ENCODE measurements at regions not wholly inside any gene's neighbourhood (a gene's known extent, or its start where the extent isn't known, plus 50 kb on each side); places are given as distances from the start of the nearest gene placed in this dataset.
"Not testable (repeated sequence)": the region's sequence is repeated elsewhere in the genome, so short reads cannot be mapped to it uniquely, and the experiment has no call there.

DNA sequence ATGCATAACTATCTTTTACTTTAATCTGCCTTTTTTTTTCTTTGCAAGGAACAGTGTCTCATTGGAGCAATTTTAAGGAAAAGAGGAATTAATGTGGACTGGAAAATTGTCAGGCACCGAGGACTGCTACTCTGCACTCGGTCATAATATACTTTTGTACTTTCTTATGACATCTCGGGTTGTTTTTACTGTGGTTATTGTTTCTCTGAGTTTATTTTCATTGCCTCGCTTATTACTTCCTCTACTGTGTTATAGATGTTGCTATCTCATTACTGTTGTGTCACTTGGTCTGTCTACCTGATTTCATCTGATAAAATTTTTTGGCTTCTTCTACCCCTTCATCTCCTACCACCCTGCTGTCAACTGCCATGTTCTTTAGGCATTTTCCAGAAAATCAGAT is 213.5 kb upstream of the POU1F1 start:
- no peak for DNase-seq (ENCODE audit: low spot score)

DNA sequence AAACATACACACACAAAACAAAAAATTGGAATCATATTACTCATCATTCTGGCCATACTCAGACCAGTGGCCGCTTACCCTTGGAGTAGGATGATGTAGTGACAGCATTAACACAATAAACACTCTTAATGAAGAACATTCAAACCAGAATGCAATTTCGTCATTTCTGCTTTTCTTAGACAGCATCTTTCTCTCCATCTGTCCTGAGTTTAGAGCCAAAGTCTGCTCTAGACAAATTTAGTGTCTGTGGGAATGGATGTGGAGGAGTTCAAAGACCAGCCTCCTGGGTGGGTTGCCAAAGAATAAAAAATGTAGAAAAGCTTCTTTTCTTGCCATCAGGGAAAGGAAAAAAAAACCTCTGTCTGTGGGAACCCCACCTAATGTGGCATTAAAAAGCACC is 212.4 kb upstream of the POU1F1 start:
- DNase-seq (ENCODE audit: low spot score) = no peak

DNA sequence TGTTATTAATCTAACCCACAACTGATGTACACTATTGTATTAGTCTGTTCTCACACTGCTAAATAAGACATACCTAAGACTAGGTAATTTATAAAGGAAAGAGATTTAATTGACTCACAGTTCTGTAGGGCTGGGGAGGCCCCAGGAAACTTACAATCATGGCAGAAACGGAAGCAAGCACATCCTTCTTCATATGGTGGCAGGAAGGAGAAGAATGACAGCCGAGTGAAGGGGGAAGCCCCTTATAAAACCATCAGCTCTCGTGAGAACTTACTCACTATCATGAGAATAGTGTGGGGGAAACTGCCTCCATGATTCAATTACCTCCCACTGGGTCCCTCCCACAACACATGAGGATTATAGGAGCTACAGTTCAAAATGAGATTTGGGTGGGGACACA is 210.3 kb upstream of the POU1F1 start:
- not testable (repeated sequence) for DNase-seq (ENCODE audit: low spot score)

DNA sequence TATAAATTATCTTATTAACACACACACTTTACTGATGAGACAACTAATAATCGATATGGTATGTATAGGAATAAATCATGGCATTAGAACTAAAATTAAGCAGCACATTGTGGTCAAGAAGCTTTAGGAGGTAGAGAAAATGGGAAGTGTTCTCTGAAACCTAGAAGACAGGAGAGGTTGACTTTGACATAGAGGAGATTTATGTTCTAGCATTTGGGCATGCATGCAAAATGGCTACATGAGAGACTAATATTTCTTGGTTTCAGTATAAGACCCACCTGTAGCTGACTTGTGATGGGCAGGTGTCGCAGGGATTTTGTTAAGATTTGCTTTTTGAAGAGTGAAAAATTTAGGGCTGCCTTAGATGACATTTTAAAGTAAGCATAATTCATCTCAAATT is 209.7 kb upstream of the POU1F1 start:
- no peak for DNase-seq (ENCODE audit: low spot score)

DNA sequence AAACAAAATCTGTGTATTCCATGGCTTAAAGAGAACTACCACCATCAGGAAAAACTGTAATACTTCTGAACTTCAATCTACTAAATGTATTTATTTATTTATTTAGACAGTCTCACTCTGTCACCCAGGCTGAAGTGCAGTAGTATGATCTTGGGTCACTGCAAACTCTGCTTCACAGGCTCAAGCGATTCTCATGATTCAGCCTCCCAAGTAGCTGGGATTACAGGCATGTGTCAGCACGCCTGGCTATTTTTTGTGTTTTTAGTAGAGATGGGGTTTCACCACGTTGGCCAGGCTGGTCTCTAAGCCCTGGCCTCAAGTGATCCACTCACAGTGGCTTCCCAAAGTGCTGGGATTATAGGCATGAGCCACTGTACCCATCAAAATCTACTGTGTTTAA is 202.3 kb upstream of the POU1F1 start:
- DNase-seq (ENCODE audit: low spot score) = no peak

DNA sequence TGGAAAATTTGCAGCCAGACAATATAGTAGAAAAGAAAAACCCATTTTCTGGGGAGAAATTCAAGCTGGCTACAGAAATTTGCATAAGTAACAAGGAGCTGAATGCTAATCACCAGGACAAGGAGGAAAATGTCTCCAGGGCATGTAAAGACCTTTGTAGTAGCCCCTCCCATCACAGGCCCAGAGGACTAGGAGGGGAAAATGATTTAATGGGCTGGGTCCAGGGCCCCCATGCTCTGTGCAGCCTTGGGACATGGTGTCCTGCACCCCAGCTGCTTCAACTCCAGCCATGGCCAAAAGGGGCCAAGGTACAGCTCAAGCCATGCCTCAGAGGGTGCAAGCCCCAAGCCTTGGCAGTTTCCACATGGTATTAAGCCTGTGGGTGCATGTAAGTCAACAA is 197.6 kb upstream of the POU1F1 start:
- no peak for DNase-seq (ENCODE audit: low spot score)

DNA sequence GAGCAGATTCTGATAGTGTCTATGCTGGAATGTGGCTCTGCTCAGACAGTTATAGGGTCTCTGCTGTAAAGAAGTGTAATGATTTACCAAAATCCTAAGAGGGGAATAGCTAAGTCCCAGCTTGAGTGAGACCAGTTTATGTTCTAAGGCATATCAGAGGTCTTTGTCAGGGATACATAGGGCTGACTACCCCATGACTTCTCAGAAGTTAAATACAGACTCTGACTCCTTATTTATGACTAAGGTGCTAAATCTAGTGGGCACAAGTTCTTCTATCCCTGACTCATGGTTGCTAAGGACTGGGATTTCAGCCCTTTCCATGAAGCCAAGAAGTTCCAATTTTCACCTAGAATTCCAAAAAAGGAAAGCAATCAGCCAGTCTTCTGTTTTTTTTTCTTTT is 192.6 kb upstream of the POU1F1 start:
- no peak for DNase-seq (ENCODE audit: low spot score)

DNA sequence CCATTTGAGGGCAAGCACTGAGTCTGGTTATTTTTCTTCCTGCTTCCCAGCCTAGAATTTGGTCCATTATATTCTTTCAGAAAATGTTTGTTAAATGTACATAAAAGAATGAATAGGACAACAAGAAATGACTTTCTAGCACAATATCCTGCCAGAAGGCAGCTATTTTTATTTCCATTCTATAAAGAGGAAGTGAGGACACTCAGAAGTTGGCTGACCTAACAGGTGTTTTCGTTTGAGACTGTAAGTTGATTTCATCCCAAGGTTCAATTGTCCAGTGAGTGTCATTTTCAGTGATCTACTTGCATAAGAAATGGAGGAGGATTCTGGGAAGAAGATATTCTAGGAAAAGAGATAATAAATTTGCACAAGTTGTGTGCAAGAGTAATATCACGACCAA is 191.9 kb upstream of the POU1F1 start:
- DNase-seq (ENCODE audit: low spot score) = no peak

DNA sequence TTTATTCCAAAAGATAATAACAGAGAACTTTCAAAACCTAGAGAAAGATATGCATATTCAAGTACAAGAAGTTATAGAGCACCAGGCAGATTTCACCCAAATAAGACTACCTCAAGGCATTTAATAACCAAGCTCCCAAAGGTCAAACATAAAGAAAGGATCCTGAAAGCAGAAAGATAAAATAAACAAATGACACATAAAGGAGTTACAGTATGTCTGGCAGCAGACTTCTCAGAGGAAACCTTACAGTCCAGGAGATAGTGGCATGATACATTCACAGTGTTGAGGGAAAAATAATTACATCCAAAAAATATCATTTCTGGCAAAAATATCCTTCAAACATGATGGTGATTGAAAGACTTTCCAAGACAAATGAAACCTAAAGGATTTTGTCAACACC is 185.8 kb upstream of the POU1F1 start:
- DNase-seq (ENCODE audit: low spot score) = no peak

DNA sequence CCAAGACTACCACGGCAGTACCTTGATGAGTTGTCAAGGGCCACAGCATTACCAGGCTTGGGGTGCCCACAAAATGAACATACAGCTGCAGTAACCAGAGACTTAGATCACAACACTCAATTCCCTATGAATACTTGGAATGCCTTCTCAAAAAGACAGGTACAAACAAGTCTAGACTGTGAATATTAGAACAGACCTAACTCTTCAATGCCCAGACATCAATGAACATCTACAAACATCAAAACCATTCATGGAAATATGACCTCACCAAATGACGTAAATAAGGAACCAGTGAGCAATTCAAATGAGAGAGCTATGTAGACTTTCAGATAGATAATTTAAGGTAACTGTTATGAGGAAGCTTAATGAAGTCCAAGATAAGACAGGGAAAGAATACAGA is 185.1 kb upstream of the POU1F1 start:
- no peak for DNase-seq (ENCODE audit: low spot score)

DNA sequence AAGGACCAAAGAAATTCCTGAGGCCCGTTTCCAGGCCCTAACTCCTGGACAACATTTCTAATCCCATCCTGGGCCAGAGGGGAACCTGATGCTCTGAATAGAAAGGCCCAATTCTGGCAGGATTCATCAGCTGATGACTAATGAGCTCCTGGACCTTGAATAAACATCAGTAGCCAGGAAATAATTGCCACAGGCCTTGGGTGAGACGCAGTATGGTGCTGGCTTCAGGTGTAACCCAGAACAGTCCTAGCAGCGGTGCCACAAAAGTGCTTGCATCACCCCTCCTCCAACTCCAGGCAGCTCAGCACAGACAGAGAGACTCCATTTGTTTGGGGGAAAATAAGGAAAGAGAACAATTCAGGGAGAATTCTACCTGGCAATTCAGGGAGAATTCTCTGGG is 184.7 kb upstream of the POU1F1 start:
- no peak for DNase-seq (ENCODE audit: low spot score)

DNA sequence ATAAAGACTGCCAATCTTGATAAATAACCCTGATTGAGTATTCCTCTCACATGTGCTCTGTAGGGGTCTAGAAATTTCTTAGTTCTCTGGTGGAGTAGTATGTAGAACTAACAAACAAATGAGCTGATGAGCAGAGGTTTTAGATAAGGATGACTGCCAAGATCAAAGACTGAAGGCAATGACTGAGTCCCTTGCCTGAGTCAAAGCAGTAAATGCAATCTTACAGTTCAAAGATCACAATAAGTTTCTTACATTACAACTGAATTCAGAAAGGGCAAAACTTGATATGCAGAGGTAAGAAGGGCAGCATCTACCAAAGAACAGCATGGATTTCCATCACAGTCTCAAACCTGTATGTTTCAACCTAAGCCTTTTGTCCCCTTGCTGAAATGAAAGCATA is 172.2 kb upstream of the POU1F1 start:
- DNase-seq (ENCODE audit: low spot score) = no peak

DNA sequence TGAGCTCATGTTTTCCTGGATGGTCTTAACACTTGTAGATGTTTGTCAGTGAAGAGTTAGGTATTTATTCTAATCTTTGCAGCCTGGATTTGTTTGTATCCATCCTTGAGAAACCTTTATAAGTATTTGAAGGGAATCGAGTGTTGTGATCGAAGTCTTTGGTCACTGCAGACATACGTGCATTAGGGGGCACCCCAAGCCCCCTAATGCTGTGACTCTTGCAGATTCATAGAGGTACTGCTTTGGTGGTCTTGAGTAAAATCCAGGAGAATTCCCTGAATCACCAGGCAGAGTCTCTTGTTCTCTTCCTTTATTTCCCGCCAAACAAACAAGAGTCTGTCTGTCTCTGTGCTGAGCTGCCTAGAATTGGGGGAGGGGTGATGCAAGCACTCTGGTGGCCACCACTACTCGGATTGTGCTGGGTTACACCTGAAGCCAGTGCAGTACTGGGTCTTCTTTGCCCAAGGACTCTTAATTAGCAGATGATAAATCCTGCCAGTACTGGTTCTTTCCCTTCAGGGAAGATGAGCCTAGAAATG is 170.5 kb upstream of the POU1F1 start:
- no peak for DNase-seq (ENCODE audit: low spot score)

DNA sequence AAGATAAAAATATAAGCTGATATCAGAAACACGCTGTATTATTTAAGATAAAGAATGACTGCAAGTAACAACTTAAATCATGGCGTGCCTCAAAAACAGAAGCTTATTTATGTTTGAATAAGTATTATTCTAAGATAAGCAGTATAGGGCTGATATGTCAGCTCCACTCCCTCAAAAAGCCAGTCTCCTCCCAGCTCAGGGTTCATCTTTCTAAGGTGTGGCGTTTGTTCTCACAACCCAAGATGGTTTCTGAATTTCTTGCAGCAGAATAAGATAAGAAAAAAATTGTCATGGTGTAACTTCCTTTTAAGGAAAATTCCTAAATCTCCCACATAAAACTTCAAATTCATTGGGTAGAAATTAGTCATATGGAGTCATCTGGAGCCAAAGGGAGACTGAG is 166.1 kb upstream of the POU1F1 start:
- no peak for DNase-seq (ENCODE audit: low spot score)

DNA sequence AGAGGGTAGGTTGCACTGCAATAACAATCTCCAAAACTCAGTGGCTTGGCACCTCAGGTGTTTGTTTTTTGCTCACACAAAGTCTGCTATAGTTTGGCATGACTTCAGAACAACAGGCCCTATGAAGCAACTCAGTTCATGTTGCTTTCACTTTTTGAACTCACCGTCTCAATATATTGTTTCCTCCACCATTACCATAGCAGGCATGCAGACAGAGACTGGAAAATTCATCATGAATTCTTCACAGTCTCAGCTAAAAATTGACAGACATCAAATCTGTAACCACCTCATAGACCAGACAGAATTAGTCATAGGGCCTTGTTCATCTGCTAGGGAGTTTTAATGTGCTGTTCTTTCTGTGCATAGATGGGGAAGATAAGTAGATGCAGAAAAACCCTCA is 161.4 kb upstream of the POU1F1 start:
- DNase-seq (ENCODE audit: low spot score) = no peak

DNA sequence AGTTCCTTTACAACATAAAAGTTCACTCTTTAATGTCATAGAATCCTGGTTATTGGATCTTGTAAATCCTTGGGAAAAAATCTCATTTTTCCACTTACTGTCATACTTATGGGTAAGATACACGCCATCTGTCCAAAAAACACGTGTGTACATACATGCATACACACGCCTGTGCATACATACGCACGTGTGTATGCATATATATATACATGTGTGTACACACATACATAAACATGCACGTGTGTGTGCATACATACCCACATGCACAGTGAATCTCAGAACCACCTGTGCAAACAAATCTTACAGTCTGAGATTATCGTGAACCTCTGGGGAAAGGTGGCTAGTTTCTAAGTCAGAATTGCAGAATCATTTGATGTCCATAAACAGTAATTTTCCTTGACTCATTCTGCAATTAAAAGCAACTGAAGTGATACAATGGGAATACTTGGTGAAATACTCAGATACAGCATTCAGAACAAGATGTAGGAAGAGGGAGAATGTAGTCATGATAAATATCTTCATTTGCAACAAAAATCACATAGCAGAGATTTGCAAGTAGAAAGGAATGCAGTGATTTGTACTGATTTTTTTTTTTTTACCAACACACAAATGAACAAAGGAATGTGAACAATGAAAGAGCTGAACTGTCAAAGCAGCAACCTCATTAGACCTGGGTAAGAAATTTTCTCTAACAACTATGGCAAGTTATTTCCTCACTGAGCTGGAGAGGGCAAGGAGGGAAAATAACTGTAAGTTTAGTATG is 160.6 kb upstream of the POU1F1 start:
- DNase-seq (ENCODE audit: low spot score) = no peak

DNA sequence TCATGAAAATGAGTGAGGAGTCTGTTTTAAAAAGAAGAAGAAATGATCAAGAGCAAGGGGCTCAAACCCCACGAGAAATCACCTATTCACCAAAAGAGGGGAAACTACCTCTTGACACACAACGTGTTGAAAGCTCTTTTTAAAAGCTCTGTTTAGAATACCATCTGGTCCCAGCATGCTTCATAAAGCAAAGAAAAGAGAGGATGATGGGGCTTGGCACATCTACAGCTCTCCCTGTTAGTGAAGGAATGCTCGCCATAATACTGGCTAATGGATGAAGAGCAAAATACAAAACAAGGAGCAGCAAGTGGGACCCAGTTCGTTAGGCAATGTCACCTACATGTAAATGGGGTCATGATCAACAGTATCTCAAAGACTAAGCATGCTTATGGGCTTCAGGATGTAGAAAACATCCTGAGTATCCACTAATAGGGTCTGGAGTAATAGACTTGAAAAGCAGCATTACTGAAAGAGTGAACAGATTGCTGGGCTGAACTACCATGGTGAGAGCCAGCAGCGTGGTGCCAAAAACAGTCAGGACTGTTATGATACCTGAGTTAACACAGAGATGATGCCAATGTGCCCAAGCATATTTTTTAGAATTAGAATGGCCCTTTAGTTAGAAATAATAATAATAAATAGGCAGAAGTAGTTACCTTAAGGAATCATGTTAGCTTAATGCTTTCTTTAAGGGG is 159.7 kb upstream of the POU1F1 start:
- DNase-seq (ENCODE audit: low spot score) = no peak

DNA sequence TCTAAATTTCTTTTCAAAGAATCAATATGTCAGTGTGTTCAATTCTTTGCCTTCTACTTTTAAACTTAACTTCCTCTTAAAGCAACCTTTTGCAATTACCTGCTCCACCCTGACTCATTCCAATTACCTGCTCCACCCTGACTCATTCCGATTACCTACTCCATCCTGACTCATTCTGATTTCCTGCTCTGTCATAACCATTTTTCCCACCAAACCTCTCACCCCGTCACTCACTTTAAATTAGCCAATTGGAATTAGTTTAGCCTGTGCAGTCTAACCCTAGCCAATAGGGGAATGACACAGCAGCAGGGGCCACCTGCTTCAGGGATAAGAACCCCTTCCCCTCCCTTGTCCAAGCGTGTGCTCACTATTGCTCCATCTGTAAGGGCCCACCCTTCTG is 157.1 kb upstream of the POU1F1 start:
- not testable (repeated sequence) for DNase-seq (ENCODE audit: low spot score)

DNA sequence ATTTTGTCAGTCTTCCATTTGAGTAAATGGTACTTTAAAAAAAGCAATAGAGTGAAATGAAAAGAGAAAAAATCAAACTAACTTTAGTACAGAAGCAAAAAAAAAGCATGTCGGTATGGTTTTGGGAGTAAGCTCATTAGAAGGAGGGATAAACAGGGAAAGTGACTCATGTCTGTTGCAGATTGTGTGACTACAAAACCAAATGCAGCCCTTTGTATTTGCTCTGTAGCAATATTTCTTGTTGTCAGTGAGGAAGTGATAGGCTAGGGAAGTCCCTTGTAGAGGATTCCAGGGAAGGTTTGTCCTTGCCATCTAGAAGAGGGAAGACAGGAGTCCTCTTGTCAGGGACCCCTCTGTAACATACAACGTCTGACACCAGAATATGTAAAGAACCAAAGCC is 150.5 kb upstream of the POU1F1 start:
- no peak for DNase-seq (ENCODE audit: low spot score)

DNA sequence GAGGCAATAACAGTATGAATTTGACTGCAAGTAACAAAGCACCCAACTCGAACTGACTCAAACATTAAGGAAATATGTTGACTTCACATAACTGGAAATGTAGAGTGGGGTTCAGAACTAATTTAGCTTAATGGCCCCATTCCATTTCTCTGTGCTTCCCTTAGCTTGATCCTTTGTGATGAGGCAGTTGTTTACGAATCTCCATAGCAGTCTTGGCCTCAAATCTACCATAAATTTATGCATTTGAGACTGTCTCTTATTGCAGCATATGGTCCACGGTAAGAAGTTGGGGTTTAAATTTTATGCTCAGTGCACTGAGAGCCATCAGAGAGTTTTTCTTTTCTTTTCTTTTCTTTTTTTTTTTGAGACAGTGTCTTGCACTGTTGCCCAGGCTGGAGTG is 148.7 kb upstream of the POU1F1 start:
- DNase-seq (ENCODE audit: low spot score) = no peak

DNA sequence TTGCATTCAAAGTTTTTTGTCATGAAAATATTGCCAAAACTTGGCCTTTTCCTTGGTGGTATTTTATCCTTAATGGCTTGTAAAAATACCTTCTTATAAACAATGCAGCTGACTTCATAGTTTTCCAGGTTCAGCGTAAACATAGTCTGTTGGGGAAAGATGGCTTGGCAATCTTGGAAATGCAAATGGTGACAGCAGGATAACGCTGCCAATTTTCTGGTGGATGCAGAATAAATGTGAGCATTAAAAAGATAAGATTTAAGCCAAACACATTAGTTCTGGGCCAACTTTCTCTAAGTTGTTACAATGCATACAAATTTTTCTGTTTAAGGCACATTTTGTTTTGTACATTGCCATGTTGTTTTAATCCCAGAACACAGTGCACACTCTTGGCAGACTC is 147.0 kb upstream of the POU1F1 start:
- no peak for DNase-seq (ENCODE audit: low spot score)

DNA sequence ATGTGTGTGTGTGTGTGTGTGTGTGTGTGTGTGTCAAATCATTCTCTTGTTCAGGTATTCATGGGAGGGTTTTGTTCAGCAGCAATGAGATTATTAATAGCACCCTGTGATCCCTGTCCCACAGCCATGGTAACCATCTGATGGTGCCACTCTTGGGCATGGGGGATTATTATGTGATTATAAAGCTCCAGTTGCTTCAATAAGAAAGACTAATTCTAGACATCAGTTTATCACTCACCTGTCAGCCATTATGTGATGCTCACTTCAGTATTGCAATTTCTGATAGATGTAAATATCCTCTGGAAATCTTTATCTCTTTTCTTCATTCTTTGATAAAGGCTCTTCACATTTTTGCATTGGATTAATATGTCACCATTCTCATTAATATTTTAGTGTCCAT is 145.9 kb upstream of the POU1F1 start:
- no peak for DNase-seq (ENCODE audit: low spot score)

DNA sequence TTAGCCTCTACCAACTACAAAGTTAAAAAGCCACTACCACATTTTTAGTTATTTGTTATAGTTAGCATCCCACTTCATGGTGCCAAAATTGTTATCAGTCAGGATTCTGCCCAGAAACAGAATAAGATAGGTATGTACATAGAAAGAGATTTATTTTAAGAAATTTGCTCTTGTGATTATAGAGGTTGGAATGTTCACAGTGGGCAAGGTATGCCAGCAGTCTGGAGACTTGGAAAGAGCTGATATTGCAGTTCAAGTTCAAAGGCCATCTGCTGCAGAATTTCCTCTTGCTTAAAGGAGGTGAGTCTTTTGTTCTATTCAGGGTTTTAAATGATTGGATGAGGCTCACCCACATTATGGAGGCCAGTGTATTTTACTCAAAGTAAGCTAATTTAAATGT is 143.8 kb upstream of the POU1F1 start:
- DNase-seq (ENCODE audit: low spot score) = no peak

DNA sequence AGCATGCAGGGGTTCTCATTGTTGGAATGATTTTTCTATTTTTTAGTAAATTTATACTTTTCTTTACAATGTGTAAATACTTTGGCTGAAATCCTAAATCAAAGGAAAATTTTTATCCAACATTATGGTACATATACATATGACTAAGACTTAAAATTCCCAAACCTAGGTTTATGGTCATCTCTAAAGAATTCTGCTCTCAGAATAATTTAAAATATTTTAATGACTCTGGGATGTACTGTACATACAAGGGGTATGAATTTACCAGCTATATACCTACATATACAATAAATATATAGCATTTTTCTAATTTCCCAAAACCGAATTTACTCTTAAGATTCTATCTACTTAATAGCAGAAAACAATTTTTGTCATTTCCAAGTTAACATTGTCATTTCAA is 137.9 kb upstream of the POU1F1 start:
- DNase-seq (ENCODE audit: low spot score) = no peak

Data from germinal center (tissue), 1 donor.